ENCODE measurements at regions not wholly inside any gene's neighbourhood (a gene's known extent, or its start where the extent isn't known, plus 50 kb on each side); places are given as distances from the start of the nearest gene placed in this dataset.

DNA sequence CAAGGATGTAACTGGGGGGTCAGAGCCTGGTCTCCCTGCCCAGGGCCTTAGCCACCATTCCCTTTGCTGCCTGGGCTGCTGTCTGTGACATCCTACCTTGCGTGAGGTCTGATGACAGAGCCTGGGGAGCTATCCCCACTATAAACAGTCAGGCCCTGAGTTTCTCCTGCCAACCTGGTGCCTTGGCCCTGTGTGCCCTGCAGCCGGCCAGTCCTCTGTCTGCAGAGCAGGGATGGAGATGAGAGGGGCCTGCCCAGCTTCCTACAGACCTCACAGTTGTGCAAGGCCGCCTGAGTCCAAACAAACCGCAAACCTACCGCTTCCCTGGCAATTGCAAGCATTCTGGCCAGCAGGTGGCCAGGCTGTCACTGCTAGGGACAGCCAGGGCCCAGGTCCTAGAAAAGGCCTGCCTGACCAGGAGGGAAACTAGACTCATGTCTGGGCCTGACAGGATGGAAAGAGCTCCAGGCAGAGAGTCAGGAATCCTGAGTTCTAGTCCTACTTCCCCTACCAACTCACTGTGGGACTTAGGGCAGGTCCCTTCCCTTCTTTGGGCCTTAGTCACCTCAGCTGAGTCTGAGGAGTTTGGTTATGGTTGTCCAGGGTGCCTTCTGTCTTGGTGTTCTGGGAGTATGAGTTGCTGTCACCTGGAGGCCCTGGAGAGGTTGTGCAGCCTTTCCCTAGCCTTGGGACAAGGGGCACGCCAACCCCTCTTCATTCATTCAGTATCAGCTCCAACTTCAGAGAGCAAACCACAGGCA, 86.2 kb downstream of the VEGFA start:
- Histone ChIP-seq H3K36me3 (ENCODE audit: insufficient read depth in 1 of 2, low read depth in 1 of 2) (no peaks in the 10 kb centered on the region), H3K27ac (peak overlapping the region; percentile 68), H3K4me1 (no peaks in the 10 kb centered on the region), H3K27me3 (ENCODE audit: insufficient read depth in 3 of 3, low read length in 2 of 3) (no peaks in the 10 kb centered on the region), H3K9me3 (no peaks in the 10 kb centered on the region), H3K4me3 (no peak overlapping the region)
- WGBS, 3 donors = 54 to 69% (median 57%) methylated on average over 6 of the region's 6 CpGs
- peak; percentile 91 to 96 (median 92) for ATAC-seq
- DNase-seq = peak; percentile 57 to 72
- intact Hi-C loops (cut with DNase I) = loop anchor here (1.0 to 10.0 kb wide), 3 partner anchors 96 to 219 kb away; no protein-coding TSS in a partner anchor
- TF ChIP-seq, protein P1, sequence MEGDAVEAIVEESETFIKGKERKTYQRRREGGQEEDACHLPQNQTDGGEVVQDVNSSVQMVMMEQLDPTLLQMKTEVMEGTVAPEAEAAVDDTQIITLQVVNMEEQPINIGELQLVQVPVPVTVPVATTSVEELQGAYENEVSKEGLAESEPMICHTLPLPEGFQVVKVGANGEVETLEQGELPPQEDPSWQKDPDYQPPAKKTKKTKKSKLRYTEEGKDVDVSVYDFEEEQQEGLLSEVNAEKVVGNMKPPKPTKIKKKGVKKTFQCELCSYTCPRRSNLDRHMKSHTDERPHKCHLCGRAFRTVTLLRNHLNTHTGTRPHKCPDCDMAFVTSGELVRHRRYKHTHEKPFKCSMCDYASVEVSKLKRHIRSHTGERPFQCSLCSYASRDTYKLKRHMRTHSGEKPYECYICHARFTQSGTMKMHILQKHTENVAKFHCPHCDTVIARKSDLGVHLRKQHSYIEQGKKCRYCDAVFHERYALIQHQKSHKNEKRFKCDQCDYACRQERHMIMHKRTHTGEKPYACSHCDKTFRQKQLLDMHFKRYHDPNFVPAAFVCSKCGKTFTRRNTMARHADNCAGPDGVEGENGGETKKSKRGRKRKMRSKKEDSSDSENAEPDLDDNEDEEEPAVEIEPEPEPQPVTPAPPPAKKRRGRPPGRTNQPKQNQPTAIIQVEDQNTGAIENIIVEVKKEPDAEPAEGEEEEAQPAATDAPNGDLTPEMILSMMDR (IDR thresholded peaks at IDR 0.05) = peak; percentile 53

DNA sequence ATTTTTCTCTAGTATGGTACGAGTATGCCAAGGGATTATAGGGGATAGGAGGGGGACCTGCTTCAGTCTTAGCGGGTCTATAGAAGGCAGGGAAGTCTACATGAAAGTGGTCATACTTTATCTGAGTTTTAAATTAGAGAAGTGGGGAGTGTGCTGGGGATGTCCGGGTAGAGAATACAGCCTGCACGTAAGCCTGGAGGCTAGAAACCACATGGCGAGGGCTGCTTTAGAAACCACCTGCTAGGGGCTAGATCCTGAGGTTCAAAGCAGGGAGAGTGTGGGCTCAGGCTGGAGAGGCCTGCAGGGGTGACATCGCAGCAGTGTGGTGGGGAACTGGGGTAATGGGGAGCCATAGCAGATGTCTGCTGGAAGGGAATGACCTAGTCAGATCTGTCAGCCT, 85.2 kb downstream of the VEGFA start:
- ATAC-seq (no peak), DNase-seq (no peak)
- Histone ChIP-seq H3K27me3 (ENCODE audit: insufficient read depth in 3 of 3, low read length in 2 of 3) (no peaks in the 10 kb centered on the region), H3K27ac (no peak overlapping the region), H3K4me3 (no peak overlapping the region), H3K36me3 (ENCODE audit: insufficient read depth in 1 of 2, low read depth in 1 of 2) (no peaks in the 10 kb centered on the region), H3K9me3 (no peaks in the 10 kb centered on the region), H3K4me1 (no peaks in the 10 kb centered on the region)
- TF ChIP-seq, protein P1 (IDR thresholded peaks at IDR 0.05) = no peak
- intact Hi-C loops (cut with DNase I) = loop anchor here (5.0 to 10.0 kb wide), 2 partner anchors 97 to 220 kb away; no protein-coding TSS in a partner anchor
- 90 to 92% (median 91%) methylated on average over 6 of the region's 6 CpGs for WGBS, 3 donors

DNA sequence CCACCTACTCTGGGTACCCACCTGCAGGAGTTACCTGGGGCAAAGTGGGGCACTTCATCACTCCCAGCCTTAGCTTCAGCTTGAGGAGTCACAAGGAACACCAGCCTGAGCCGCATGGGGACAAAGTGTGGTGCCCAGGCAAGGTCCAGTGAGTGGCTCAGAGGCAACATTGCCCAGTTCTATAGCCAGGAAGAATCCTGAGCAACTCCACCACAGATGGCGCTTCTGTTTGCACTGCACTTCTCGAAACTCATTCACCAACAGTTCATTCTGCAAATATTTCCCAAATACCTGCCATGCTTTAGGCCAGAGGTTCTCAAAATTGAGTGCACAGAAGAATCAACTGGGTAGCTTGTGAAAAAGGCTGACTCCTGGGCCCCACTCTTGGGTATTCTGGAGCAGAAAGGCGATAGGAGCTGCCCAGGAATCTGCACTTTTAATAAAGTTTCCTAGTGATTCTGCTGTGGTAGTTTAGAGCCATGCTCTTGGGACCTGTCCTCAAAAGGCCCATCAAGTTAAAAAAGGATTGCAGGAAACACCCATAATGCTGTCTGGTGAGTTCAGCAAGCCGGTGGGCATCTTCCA, 83.1 kb downstream of the VEGFA start:
- TF ChIP-seq, protein P1 (IDR thresholded peaks at IDR 0.05) = no peak
- H3K27me3 ChIP-seq (ENCODE audit: insufficient read depth in 3 of 3, low read length in 2 of 3) = no peaks in the 10 kb centered on the region
- DNase-seq = no peak
- no peak overlapping the region for H3K4me3 ChIP-seq
- H3K27ac ChIP-seq = no peak overlapping the region
- H3K36me3 ChIP-seq (ENCODE audit: insufficient read depth in 1 of 2, low read depth in 1 of 2) = no peaks in the 10 kb centered on the region
- 87 to 91% (median 90%) methylated on average over 5 of the region's 5 CpGs for WGBS, 3 donors
- no peak for ATAC-seq
- no peaks in the 10 kb centered on the region for H3K9me3 ChIP-seq
- H3K4me1 ChIP-seq = no peaks in the 10 kb centered on the region
- intact Hi-C loops (cut with DNase I) = loop anchor here in 1 of 2 donors (10.0 kb wide), 1 partner anchor 222 kb away; no protein-coding TSS in a partner anchor

DNA sequence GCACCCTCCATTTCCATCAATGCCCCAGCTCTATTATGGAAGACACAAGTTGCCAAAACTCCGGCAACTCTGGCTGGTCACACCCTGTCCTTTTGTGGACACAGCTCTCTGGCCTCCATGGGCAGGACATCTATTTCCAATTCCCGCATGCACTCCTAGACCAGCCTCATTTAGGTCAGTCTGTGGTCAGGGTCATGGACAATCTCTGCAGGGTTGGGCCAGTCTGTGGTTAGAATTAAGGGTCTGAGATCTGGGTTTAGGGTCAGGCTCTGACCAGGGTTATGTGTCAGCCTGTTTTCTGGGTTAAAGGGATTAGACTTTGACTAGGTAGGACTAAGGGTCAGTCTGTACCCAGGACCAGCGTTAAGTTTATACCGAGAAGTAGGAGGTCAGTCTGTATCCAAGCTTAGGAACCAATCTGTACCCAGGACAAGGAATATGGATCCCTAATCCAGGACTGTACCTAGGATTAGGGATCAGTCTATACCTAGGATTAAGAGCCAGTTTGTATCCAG, 82.4 kb downstream of the VEGFA start:
- intact Hi-C loops (cut with DNase I) = loop anchor here in 1 of 2 donors (10.0 kb wide), 1 partner anchor 222 kb away; no protein-coding TSS in a partner anchor
- Histone ChIP-seq H3K36me3 (ENCODE audit: insufficient read depth in 1 of 2, low read depth in 1 of 2) (no peaks in the 10 kb centered on the region), H3K27me3 (ENCODE audit: insufficient read depth in 3 of 3, low read length in 2 of 3) (no peaks in the 10 kb centered on the region), H3K27ac (no peak overlapping the region), H3K4me3 (no peak overlapping the region), H3K9me3 (no peaks in the 10 kb centered on the region), H3K4me1 (no peaks in the 10 kb centered on the region)
- 93 to 97% (median 96%) methylated on average over 4 of the region's 4 CpGs for WGBS, 3 donors
- no peak for ATAC-seq
- TF ChIP-seq, protein P1 (IDR thresholded peaks at IDR 0.05) = no peak
- no peak for DNase-seq
